ENCODE measurements at regions not wholly inside any gene's neighbourhood (a gene's known extent, or its start where the extent isn't known, plus 50 kb on each side); places are given as distances from the start of the nearest gene placed in this dataset.
"Not testable (repeated sequence)": the region's sequence is repeated elsewhere in the genome, so short reads cannot be mapped to it uniquely, and the experiment has no call there.

- no peak for DNase-seq (ENCODE audit: low spot score)
These were observed 1239.1 kb downstream of the CDH12 start for GRCh38 chr5:21613971-21614488.

- no peak for DNase-seq (ENCODE audit: low spot score)
These were observed 1249.3 kb downstream of the CDH12 start for GRCh38 chr5:21603796-21604195.

GRCh38 chr5:21594566-21594965 lies 1258.6 kb downstream of the CDH12 start:
- DNase-seq (ENCODE audit: low spot score), result no peak

- no peak for DNase-seq (ENCODE audit: low spot score)
These were observed 1259.9 kb downstream of the CDH12 start for GRCh38 chr5:21593261-21593660.

GRCh38 chr5:21581508-21581907 lies 1271.6 kb downstream of the CDH12 start:
- no peak for DNase-seq (ENCODE audit: low spot score)

DNA sequence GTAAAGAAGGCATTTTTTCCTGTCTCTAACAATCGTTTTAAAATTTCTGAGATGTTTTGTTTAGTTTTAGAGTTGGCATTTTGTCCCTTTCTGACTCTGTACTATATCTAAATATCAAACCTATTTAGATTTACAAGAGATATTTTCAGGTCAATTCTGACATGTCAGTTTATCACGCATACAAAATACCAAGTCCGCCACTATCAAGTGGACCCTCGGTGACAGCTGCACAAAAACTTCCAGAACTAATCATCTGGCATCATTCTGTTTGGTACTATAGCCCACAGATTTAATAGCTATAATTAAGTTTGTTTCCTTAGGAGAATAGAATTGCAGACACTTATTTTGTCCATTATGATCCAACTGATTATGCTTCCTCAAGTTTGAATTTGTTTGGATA lies 1278.2 kb downstream of the CDH12 start:
- DNase-seq (ENCODE audit: low spot score), result no peak

- DNase-seq (ENCODE audit: low spot score), result no peak
These were observed 1278.7 kb downstream of the CDH12 start for GRCh38 chr5:21574438-21574837.

GRCh38 chr5:21573416-21574314 lies 1279.5 kb downstream of the CDH12 start:
- no peak for DNase-seq (ENCODE audit: low spot score)

DNA sequence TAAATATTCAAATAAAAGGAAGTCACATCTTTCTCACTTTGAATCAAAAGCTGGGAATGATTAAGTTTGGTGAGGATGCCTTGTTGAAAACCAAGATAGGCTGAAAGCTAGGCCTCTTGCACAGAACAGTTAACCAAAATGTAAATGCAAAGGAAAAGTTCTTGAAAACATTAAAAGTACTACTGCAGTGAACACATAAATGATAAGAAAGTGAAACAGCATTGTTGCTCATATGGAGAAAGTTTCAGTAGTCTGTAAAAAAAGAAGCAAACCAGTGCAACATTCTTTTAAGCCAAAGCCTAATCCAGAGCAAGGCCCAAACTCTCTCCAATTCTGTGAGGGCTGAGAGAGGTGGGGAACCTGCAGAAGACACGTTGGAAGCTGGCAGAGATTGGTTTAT lies 1281.9 kb downstream of the CDH12 start:
- not testable (repeated sequence) for DNase-seq (ENCODE audit: low spot score)

- DNase-seq (ENCODE audit: low spot score), result not testable (repeated sequence)
These were observed 1294.0 kb downstream of the CDH12 start for GRCh38 chr5:21559109-21559508.

GRCh38 chr5:21552263-21552662 lies 1300.9 kb downstream of the CDH12 start:
- not testable (repeated sequence) for DNase-seq (ENCODE audit: low spot score)

- DNase-seq (ENCODE audit: low spot score), result not testable (repeated sequence)
These were observed 1302.2 kb downstream of the CDH12 start for GRCh38 chr5:21550916-21551315.

- DNase-seq (ENCODE audit: low spot score), result not testable (repeated sequence)
These were observed 1305.5 kb downstream of the CDH12 start for GRCh38 chr5:21547656-21548055.

DNA sequence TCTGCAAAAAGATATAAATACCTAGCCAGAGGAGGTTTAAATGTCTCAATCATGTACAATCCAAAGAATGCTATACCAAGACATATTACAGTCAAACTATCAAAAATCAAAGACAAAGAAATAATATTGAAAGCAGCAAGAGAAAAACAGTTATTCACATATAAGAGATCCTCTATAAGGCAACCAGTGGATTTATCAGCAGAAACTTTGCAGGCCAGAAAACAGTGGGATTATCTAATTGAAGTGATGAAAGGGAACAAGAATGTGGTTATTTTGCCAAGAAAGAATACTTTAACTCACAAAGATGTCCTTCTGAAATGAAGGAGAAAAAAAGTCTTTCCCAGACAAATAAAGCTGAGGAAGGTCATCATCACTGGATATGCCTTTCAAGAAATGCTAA lies 1318.0 kb downstream of the CDH12 start:
- DNase-seq (ENCODE audit: low spot score), result not testable (repeated sequence)

DNA sequence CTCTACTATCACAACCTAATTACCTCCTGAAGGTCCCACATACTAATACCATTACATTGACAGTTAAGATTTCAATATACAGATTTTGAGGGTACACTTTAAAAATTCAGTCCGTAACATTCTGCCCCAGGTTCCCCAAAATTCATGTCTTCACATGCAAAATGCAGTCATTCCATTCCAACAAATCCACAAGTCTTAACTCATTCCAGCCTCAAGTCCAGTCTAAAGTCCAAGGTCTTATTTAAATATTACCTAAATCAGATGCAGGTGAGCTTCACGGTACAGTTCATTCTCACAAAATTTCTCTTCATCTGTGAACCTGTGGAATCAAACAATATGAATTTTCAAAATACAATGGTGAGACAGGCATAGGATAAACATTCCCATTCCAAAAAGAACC lies 1332.0 kb downstream of the CDH12 start:
- not testable (repeated sequence) for DNase-seq (ENCODE audit: low spot score)

GRCh38 chr5:21496926-21497325 lies 1356.2 kb downstream of the CDH12 start:
- not testable (repeated sequence) for DNase-seq (ENCODE audit: low spot score)

GRCh38 chr5:21496056-21496455 lies 1357.1 kb downstream of the CDH12 start:
- not testable (repeated sequence) for DNase-seq (ENCODE audit: low spot score)

DNA sequence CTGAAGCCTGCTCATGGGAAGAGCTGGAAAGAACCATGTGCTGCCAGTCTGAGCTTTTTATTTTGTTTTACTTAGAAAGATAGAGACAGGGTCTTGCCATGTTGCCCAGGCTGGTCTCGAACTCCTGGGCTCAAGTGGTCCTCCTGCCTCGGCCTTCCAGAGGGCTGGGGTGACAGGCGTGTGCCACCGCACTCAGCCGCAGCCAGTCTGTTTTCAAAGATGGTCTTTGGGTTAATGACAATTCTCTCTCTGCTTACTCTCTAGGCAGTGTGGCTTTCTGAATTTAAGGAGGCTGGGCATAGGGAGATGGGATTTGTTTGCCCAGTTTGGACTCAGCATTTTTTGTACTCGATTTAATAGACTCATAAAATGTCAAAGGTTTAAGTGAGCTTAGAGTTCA lies 1357.9 kb downstream of the CDH12 start:
- not testable (repeated sequence) for DNase-seq (ENCODE audit: low spot score)

GRCh38 chr5:21494033-21494432 lies 1359.1 kb downstream of the CDH12 start:
- DNase-seq (ENCODE audit: low spot score), result not testable (repeated sequence)

DNA sequence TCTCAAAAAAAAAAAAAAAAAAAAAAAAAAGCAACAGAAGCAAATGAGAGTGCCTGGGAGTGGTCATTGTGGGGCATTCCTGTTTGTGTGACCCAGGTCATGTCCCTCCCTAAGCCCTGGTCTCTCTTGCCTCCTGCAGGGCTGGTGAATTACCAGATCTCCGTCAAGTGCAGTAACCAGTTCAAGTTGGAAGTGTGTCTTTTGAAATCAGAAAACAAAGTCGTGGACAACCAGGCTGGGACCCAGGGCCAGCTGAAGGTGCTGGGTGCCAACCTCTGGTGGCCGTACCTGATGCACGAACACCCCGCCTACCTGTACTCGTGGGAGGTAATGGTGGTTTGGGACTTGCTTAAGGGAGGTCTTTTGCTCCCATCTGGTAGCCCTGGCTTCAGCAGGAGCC lies 1362.0 kb downstream of the CDH12 start:
- DNase-seq (ENCODE audit: low spot score), result not testable (repeated sequence)

DNA sequence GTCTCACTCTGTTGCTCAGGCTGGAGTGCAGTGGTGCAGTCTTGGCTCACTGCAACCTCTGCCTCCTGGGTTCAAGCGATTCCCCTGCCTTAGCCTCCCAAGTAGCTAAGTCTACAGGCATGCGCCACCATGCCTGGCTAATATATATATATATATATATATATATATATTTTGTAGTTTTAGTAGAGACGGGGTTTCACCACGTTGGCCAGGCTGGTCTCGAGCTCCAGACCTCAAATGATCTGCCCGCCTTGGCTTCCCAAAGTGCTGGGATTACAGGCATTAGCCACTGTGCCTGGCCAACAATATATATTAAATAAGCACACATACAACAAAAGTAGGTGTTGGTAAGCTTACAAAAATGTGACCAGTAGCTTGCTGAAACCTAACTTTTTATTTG lies 1364.3 kb downstream of the CDH12 start:
- DNase-seq (ENCODE audit: low spot score), result not testable (repeated sequence)

DNA sequence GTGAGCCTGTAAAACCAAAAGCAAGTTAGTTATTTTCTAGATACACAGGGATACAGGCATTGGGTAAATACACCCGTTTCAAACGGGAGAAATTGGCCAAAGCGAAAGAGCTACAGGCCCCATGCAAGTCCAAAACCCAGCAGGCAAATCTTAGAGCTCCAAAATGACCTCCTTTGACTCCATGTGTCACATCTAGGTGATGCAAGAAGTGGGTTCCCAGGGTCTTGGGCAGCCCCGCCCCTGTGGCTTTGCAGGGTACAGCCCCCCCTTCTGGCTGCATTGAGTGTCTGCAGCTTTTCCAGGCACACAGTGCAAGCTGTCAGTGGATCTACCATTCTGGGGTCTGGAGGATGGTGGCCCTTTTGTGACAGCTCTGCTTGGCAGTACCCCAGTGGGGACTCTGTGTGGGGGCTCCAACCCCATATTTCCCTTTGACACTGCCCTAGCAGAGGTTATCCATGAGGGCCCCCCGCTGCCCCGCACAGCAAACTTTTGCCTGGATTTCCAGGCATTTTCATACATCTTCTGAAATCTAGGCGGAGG lies 1367.6 kb downstream of the CDH12 start:
- DNase-seq (ENCODE audit: low spot score), result not testable (repeated sequence)

DNA sequence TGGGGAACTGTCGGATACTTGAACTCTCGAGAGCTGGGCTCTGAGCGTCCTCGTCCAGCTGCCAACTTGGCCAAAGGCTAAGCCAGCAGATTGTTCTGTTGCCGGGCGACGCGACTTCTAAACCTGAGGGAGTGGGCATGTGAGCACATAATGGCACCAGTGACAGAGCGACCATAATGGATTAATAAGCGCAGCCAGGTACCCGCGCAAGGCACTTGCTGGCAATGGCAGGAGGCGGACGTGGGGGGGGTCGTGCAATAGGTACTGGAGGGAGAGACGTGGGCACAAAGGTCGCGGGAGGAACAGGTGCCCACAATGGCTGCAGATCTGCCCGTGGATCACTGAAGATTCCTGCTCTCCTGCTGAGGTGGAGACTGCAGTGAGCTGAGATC lies 1368.7 kb downstream of the CDH12 start:
- not testable (repeated sequence) for DNase-seq (ENCODE audit: low spot score)
